Activated gamma-delta T cell treated with anti-CD3 and anti-CD28 coated beads, Interleukin-2, amount 50 U/mL, for 16 hours (primary cell): ENCODE measurements at regions not wholly inside any gene's neighbourhood (a gene's known extent, or its start where the extent isn't known, plus 50 kb on each side); places are given as distances from the start of the nearest gene placed in this dataset.
A peak's percentile ranks its signal among the peaks of the same experiment; 100 is the strongest.
"Not testable (repeated sequence)": the region's sequence is repeated elsewhere in the genome, so short reads cannot be mapped to it uniquely, and the experiment has no call there.

ENCODE experiments used
- DNase-seq: peaks from one replicate; pipeline ENCODE4 v3.0.0-alpha.2; 2020; ENCODE audit warnings: low read depth

DNA sequence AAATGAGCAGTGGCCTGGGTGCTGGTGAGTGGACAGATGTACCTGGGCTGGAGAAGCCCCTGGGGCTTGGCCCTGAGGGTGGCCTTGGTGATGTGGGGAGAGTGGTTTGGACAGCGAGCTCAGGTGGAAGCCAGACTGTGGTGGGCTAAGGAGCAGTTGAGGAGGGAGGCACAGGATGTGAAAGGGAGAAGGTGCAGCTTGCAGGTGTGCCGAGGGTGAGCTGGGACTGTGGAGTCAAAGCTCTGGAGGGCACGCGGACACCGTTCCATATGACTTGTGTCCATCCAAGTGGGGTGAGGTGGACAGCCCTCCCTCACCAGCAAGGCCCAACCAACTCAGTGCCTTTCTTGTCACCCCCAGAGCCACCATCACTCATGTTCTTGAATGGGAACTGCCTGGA lies 170.8 kb upstream of the ZNF267 start:
- no peak for DNase-seq

DNA sequence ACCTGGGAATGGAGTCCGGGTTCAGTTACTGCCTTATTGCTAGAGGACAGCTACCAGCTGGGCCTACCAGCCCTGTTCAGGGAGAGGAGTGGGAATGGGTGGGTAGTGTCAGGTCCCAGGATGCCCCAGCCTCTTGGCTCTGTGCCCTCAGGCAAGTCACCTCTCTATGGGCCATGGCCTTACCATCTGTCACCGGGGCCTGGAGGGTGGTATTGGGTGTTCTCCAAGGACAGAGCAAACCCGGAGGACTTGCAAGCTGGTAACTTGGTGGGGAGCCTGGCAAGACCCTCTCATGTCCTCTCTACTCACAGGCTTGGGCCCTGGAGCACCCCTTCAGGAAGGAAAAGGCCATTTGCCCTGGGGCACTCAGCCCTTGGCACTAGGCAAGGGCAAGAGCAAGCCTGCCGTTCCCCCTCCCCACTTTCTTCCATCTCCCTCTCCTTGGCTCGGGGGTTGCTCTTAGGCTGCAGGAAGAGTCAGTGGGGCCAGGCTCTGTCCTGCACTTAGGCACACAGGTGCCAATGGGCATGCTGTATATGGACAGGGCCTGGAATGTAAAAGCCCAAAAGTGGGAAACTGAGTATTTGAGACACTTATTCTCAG lies 170.0 kb upstream of the ZNF267 start:
- DNase-seq, result no peak

DNA sequence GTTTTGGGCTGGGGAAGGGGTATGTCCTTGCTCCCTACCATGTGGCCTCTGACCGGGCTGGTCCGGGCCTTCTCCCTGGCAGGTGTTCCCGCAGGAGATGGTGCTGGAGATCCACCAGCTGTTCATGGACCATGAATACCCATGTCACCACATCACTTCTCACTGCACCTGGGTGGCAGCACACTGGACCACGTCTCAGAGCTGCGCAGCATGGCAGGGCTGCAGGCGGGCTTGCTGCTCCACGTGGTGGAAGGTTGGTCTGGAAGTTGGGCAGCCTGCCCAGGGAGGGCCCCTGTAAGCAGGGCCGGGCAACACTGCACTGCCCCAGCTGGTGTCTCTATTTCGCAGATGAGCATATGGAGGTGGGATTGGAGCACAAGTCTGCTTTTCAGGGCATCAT lies 169.5 kb upstream of the ZNF267 start:
- no peak for DNase-seq

DNA sequence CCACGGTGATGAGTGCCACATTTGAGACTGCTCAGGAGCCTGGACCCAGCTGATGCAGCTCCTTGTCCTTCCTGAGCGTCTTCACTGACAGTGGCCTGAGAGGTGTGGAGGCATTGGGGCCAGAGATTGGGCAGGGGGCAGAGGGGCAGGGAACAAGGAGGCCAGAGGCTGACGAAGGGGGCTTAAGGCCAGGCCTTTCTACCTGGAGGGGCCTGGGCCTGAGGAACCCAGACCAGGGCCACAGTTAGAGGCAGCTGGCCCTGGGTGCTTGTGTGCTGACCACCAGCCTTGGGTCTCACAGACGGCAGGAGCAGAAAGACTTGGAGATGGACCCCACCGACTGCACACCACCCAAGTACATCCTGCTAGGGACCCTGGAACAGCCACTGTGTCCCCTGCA lies 168.2 kb upstream of the ZNF267 start:
- no peak for DNase-seq

DNA sequence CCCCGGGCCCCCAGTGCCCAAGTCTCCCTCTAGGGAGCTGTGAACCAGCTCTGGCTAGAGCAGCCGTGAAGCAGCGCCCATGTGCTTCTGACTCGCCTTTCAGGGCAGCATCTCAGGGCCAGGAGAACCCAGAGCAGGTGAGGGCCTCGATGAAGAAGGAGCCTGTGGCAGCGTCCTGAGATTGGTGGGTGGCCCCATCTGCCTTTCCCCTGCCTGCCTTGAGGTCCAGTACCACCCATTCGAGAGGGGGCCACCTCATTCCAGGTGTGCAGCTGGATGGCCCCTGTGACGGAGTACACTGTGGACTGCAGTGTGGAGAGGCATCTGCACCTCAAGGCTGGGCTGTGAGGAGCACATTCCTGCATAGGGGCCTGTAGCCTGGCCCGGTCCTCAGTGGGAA lies 167.3 kb upstream of the ZNF267 start:
- DNase-seq, result no peak

DNA sequence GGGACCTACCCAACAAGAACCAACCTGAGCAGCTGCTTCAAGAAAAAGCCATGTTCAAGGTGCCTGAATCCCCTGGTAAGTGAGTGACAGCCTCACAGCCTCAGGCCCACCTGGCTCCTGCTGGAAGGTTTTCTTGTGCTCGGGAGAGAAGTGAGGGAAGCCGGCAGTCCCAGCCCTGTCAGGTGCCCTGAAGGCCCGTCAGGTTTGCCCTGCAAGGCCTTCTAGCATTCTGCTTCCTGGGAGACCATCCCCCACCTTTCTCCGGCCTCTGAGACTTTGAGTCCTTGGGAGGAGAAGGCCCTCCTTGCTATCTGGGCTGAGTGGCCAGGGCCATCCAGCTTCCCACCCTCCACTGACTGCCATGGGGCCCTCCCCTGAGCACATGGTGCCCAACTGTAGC lies 166.7 kb upstream of the ZNF267 start:
- no peak for DNase-seq

DNA sequence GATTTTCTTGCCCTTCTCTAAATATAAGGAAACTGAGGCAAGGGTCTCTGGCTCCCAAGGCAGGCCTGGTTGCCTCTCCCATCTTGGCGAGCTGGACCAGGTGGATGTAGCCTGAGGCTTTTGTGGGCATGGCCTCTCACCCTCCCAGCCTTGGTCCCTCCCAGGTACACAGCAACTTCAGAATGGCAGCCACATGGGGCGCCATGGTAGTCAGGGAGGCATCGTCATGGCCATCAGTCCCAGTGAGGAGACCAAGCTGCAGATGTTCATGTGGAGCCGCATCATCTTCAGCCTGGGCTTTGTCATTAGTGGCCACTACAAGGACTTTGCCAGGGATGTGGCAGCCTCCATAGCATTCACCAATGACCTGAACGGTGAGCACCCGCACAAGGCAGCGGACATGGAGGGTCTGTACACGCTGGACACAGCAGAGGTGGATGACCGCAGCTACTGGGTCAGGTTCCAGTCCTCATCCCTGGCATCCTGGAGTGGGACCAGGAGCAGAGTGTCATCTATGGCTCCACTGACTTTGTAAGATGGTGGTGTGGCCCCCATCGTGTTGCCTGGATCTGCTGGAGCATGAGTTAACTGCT lies 165.8 kb upstream of the ZNF267 start:
- no peak for DNase-seq

DNA sequence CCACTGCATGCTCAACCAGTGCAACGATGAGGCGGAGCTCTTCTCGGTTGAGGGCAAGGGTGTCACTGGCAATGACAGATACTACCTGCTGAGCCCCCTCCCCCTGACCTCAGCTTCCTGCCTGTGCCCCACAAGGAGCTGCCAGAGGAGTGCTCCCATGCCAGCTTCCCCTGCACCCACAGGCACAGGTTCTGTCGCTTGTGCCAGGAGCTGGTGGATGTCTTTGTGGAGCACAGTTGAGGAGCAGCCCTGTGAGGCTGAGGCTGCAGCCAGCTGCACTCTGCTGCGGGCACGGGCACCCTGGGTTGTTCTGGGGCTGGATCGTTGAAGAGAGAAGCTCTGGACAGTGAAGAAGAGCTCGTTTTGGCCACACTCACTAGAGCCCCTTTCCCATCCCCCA lies 165.3 kb upstream of the ZNF267 start:
- no peak for DNase-seq

DNA sequence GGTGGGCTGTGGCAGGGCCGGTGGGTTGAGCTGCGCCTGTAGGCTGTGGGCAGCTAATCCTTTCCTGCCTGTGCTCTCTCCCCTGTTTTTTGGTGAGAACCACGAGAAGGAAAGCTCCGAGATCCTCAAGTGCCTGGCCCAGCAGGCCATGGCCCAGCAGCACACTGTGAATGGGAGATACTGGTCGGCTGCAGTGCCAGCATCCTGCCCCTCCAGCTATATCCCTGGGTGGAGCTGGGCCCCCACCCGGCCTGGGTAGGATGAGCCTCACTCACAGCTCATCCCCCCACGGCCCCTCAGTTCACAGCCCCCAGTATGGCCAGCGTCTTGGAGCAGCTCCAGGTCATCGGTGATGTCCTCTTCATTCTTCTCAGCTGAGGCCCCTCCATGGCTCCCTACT lies 164.4 kb upstream of the ZNF267 start:
- DNase-seq, result no peak

DNA sequence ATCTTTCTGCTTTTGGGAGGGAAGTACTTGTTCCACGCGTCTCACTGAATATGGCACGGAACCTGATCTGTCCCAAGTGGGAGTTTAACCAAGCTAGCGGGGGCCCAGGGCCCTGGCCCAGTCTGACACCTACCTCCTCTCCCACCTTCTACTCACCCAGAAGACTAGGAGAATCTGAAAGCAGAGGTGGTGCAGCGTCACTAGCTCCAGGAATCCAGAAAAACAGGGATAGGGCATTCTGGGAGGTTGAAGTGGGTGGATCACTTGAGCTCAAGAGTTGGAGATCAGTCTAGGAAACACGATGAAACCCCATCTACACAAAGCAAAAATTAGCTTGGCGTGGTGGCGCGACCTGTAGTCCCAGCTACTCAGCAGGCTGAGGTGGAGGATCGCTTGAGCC lies 163.5 kb upstream of the ZNF267 start:
- no peak for DNase-seq

DNA sequence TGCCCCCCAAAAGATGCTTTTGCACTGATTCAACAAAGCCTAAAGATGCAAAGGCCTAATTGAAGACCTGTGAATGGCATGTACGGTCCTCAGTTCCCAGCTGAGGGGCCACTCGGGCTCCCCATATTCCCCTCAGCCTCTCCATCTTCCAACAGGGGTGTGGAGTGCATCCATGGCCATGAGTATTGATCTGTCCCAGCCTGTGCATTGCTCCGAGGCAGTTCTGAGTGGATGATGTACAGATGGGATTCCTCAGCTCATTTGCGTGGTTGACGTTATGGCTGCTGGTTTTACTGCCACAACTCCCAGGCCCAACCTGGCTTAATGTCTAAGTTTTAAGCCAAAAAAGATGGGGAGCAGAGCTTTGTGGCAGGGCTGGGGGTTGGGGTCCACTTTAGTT lies 162.7 kb upstream of the ZNF267 start:
- DNase-seq, result no peak

DNA sequence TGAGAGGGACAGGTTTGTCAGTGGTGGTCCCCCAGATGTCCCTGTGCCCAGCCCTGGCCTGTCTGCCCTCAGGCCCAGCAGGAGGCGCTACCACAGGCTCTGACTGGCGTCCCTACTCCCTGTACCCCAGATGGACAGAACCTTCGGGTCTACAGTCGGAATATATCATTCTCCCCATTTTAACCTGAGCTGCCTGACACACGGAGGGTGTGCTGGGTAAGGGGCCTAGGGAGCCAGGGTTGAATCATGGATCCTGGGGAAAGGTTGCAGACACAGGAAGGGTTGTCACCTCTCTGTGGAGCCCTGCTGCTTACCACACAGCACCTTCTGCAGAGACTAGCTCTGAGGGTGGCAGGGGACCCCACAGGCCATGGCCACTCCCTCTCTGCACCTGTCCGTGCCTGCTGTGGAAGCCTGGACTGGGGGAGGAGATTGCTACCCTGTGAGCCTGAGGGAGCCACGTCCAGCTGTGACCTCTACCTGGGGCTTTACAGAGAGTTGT lies 162.2 kb upstream of the ZNF267 start:
- no peak for DNase-seq

DNA sequence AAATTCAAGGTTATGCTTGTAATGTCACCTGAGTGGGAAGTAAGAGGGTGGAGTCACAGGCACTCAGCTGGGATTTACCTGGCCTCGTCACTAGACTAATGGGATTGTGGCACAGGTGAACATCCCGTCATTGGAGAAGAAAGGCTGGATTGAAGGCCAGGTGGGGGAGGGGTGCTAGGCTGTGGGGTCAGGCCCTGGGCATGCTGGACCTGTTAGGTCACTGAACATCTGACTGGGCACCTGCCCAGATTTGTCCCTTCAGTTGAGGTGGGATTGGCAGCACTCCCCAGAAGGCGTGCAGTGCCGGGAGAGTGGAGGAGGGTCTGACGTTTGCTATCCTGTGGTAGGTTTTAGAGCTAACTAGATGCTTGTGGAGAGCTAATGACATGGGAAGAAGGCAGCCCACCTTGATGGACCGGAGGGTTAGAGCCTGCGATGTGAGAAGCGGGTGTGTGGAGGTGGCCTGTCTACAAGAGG lies 161.5 kb upstream of the ZNF267 start:
- no peak for DNase-seq

DNA sequence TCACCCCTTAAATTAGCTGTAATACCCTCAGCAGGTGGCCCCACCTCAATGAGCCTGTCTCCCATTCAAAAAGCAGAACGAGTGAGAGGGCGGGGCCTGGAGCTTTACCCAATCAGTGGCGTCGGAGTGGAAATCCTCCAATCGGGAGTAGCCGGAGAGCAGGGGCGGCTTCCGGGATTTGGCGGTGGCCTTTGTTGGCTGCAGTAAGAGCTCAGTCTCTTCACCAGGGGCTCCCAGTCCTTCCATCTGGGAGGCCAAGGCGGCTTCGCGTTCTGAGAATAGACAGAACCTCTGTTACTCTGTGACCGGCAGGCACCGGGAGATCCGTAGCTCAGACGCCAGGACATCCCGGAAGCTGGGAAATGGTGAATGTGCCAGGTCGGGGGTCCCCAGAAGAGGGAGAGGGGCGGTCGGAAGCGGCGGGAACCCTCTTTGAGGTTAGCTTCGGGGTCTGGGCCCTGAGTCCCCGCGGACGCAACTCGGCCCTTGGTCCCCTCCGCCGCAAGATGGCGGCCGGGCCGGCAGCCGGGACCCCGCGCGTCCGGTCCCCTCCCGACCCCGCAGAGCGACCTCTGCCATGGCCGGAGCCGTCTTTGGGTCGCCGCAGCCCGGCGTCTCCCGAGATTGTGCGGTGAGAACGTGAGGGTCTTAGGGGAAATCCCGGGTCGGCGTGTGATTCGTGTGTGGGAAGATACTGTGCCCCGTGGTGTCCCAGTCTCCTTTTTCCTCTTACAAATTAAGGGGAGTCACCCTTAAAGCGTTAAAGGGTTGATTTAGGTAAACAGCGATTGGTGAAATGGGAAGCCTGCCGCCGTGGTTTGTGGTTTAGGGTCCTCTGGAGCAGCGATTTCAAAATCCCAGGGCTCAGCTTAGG lies 160.3 kb upstream of the ZNF267 start:
- peak; percentile 86 for DNase-seq

DNA sequence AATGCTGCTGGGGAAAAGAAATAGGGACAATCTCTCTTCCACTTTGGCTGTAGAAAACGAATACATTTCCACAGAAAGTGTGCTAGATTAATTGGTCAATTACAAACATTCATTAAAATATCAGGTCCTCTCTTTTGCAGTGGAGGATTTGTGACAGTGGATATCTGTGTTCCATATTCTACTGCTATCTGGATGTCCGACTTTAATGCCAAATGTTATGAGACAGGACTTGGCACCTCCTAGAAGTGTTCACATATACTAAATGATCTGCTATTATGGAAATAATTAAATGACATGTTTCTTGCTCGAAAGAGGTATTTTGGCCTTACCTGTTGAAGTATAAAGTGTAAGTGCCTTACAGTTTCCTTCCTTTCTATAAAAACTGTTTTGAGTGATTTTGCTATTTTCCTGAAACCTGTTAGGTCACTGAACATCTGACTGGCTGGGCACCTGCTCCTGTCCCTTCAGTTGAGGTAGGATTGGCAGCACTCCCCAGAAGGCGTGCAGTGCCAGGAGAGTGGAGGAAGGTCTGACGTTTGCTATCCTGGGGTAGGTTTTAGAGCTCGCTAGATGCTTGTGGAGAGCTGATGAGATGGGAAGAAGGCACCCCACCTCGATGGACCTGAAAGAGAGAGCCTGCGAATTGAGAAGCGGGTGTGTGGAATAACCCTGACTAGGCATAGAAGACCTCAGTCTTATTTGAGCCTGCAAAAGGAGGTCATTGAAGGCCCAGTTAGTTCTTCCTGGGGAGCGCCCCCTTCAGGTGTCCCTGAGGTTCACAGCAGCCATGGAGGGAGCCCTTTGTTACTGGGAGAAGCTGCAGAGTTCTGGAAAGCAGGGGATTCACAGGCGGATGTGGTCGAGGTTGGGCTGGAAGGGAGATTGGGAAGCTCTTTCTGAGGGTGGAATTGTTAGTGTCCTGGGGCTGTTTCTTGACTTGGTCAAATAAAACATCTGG lies 159.4 kb upstream of the ZNF267 start:
- no peak for DNase-seq

DNA sequence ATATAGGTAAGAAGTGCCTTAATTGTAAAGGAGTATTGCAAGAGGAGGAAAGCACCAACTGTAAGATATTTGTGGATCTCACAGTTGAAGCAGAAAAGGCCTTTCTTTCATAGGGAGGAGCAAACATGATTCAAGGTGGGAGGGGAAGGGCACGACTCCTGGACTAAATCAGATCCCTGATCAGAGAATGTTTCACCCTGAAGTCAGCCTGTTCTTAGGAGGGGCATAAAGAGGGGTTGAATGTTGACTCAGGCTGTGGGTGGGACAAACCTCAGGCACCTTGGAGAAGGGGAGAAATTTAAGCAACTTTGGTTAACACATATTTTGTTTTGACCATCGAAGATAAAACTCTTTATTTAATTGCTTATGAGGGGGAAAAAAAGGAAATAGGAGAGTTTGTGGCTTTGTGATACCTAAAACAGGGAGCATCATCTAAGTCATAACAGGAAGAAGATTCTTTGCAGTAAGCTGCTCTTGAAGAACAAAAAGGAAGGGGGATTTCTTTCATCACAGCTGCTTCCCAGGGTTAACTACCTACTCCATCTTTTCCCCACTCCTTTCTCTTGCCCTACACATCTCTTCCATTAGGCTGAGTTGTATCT lies 158.6 kb upstream of the ZNF267 start:
- no peak for DNase-seq

DNA sequence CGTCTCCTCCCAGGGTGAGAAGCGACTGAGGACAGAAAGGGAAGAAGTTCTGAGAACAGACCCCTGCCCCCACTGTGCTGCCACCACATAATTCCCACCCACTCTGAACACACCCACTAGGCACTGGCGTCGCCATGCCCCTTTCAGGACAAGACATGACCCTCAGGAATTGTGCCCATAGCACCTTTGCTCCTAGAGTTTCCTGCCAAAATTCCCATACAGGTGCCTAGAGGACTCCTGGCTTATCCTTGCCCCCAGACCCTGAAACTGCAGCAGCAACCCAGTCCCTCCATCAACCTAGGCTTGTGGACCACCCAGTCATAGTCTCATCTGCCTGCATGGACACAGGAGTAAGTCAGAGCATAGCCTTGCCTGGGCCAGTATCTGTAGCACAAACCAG lies 157.7 kb upstream of the ZNF267 start:
- no peak for DNase-seq

DNA sequence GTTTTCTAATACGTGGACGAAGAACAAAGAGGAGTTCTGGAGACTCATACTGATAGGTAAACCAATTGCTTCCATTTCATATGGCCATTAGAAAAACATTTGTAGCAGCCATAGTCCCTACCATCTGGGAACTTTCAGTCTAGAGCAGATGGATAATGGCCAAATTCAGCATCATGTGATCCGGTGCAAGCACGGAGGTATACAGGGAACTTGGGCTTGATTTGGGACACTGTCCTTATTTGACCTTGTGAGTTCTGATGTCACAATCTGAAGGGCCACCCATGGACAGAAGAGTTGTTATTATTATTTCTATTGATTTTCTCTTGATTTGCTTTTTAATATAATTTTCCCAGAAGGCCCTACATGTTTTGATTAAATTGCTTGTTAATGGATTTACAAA lies 154.6 kb upstream of the ZNF267 start:
- DNase-seq, result no peak

DNA sequence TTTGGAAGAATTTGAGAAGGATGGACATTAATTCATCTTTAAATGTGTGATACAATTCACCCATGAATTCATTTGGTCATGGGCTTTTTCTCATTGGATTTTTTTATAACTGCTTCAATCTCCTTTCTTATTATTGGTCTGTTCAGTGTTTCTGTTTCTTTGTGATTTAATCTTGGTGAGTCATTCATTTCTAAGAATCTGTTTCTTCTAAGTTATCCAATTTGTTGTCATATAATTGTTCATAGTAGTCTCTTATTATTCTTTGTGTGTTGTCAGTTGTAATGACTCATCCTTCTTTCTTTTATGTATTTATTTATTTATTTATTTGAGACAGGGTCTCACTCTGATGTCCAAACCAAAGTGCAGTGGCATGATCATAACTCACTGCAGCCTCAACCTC lies 146.1 kb upstream of the ZNF267 start:
- DNase-seq, result no peak

DNA sequence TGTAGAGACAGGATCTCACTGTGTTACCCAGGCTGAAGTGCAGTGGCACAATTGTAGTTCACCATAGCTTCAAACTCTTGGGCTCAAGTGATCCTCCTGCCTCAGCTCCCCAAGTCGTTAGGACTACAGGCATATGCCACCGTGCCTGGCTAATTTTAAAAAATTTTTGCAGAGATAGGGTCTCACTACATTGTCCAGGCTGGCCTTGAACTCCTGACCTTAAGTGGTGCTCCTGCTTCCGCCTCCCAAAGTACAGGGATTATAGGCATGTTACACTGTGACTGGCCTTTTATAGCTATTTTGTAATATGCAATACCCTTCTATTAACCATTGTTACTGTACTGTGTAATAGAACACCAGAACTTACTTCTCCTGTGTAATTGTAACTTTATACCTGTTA lies 139.3 kb upstream of the ZNF267 start:
- no peak for DNase-seq

DNA sequence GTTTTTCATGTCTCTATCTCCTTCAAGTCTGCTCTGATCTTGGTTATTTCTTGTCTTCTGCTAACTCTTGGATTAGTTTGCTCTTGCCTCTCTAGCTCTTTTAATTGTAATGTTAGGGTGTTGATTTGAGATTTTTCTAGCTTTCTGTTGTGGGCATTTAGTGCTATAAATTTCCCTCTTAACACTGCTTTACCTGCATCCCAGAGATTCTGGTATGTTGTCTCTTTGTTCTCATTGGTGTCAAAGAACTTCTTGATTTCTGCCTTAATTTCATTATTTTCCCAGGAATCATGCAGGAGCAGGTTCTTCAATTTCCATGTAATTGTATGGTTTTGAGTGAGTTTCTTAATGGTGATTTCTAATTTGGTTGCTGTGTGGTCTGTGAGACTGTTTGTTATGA lies 128.5 kb upstream of the ZNF267 start:
- DNase-seq, result not testable (repeated sequence)

DNA sequence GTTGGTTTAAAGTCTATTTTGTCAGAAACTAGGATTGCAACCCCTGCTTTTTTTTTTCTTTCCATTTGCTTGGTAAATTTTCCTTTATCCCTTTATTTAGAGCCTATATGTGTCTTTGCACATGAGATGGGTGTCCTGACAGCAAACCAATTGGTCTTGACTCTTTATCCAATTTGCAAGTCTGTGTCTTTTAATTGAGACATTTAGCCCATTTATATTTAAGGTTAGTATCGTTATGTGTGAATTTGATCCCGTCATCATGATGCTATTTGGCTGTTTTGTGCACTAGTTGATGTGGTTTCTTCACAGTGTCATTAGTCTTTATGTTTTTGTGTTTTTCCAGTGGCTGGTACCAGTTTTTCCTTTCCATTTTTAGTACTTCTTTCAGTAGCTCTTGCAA lies 127.7 kb upstream of the ZNF267 start:
- DNase-seq, result no peak
